ENCODE measurements at regions not wholly inside any gene's neighbourhood (a gene's known extent, or its start where the extent isn't known, plus 50 kb on each side); places are given as distances from the start of the nearest gene placed in this dataset.

GRCh38 chr3:30167541-30168011 lies 438.8 kb upstream of the TGFBR2 start:
- DNase-seq (ENCODE audit: low read depth in 2 of 2), result no peak

- no peak for DNase-seq (ENCODE audit: low read depth in 2 of 2)
Measured at GRCh38 chr3:30169487-30169886, 436.9 kb upstream of the TGFBR2 start.

GRCh38 chr3:30170681-30171438 lies 435.5 kb upstream of the TGFBR2 start:
- DNase-seq (ENCODE audit: low read depth in 2 of 2), result no peak

- no peak for DNase-seq (ENCODE audit: low read depth in 2 of 2)
Measured at GRCh38 chr3:30174357-30174756, 432.0 kb upstream of the TGFBR2 start.

- DNase-seq (ENCODE audit: low read depth in 2 of 2), result no peak
Measured at GRCh38 chr3:30180310-30181177, 425.9 kb upstream of the TGFBR2 start.

GRCh38 chr3:30181178-30181465 lies 425.3 kb upstream of the TGFBR2 start:
- no peak for DNase-seq (ENCODE audit: low read depth in 2 of 2)

GRCh38 chr3:30181581-30181980 lies 424.8 kb upstream of the TGFBR2 start:
- DNase-seq (ENCODE audit: low read depth in 2 of 2), result no peak

GRCh38 chr3:30183421-30183820 lies 423.0 kb upstream of the TGFBR2 start:
- no peak for DNase-seq (ENCODE audit: low read depth in 2 of 2)

- no peak for DNase-seq (ENCODE audit: low read depth in 2 of 2)
Measured at GRCh38 chr3:30184091-30184810, 422.1 kb upstream of the TGFBR2 start.

GRCh38 chr3:30185872-30186271 lies 420.5 kb upstream of the TGFBR2 start:
- no peak for DNase-seq (ENCODE audit: low read depth in 2 of 2)

GRCh38 chr3:30186741-30187219 lies 419.6 kb upstream of the TGFBR2 start:
- DNase-seq (ENCODE audit: low read depth in 2 of 2), result no peak

- no peak for DNase-seq (ENCODE audit: low read depth in 2 of 2)
Measured at GRCh38 chr3:30187366-30187765, 419.0 kb upstream of the TGFBR2 start.

- DNase-seq (ENCODE audit: low read depth in 2 of 2), result no peak
Measured at GRCh38 chr3:30188713-30189112, 417.7 kb upstream of the TGFBR2 start.

- DNase-seq (ENCODE audit: low read depth in 2 of 2), result no peak
Measured at GRCh38 chr3:30189900-30190299, 416.5 kb upstream of the TGFBR2 start.

- DNase-seq (ENCODE audit: low read depth in 2 of 2), result no peak
Measured at GRCh38 chr3:30193625-30194044, 412.8 kb upstream of the TGFBR2 start.

GRCh38 chr3:30195352-30195751 lies 411.0 kb upstream of the TGFBR2 start:
- DNase-seq (ENCODE audit: low read depth in 2 of 2), result no peak

GRCh38 chr3:30198162-30198561 lies 408.2 kb upstream of the TGFBR2 start:
- DNase-seq (ENCODE audit: low read depth in 2 of 2), result no peak

GRCh38 chr3:30199096-30199759 lies 407.2 kb upstream of the TGFBR2 start:
- peak; percentile 54 to 68 for DNase-seq (ENCODE audit: low read depth in 2 of 2)

GRCh38 chr3:30199855-30200254 lies 406.5 kb upstream of the TGFBR2 start:
- DNase-seq (ENCODE audit: low read depth in 2 of 2), result no peak

GRCh38 chr3:30201715-30202114 lies 404.7 kb upstream of the TGFBR2 start:
- DNase-seq (ENCODE audit: low read depth in 2 of 2), result no peak

- no peak for DNase-seq (ENCODE audit: low read depth in 2 of 2)
Measured at GRCh38 chr3:30203301-30203700, 403.1 kb upstream of the TGFBR2 start.

- no peak for DNase-seq (ENCODE audit: low read depth in 2 of 2)
Measured at GRCh38 chr3:30204126-30204525, 402.3 kb upstream of the TGFBR2 start.

Data from activated CD4-positive, alpha-beta T cell treated with anti-CD3 and anti-CD28 coated beads for 24 hours (primary cell).